H9 (cell line): ENCODE measurements at regions not wholly inside any gene's neighbourhood (a gene's known extent, or its start where the extent isn't known, plus 50 kb on each side); places are given as distances from the start of the nearest gene placed in this dataset.

Experiments used
- DNase-seq: peaks from one replicate; pipeline ENCODE4 v3.0.0-alpha.2; 2017
- H2AFZ ChIP-seq: one replicate; pipeline ENCODE4 v1.6.1; 2013; ENCODE audit warnings: mild to moderate bottlenecking, low read length, control low read depth, moderate library complexity
- H2AK5ac ChIP-seq: 2 replicates; pipeline ENCODE4 v1.6.1; 2013; ENCODE audit warnings: low read length, control low read depth, mixed read lengths; ENCODE audit not compliant: insufficient read length
- H2BK120ac ChIP-seq: one replicate; pipeline ENCODE4 v1.6.1; 2013; ENCODE audit warnings: low read depth, mild to moderate bottlenecking, low read length, control low read depth, inconsistent platforms; ENCODE audit not compliant: poor library complexity, severe bottlenecking
- H2BK12ac ChIP-seq: 2 replicates; pipeline ENCODE4 v1.6.1; 2013; ENCODE audit warnings: low read length, control low read depth, mixed read lengths, low read depth; ENCODE audit not compliant: insufficient read length
- H2BK15ac ChIP-seq: 2 replicates; pipeline ENCODE4 v1.6.1; 2013; ENCODE audit warnings: low read depth, low read length, control low read depth
- H2BK20ac ChIP-seq: one replicate; pipeline ENCODE4 v1.6.1; 2013; ENCODE audit warnings: low read depth, mild to moderate bottlenecking, low read length, control low read depth, inconsistent platforms; ENCODE audit not compliant: poor library complexity, severe bottlenecking
- H2BK5ac ChIP-seq: 2 replicates; pipeline ENCODE4 v1.6.1; 2013; ENCODE audit warnings: low read length, control low read depth, mixed read lengths; ENCODE audit not compliant: insufficient read length
- H3K14ac ChIP-seq: 2 replicates; pipeline ENCODE4 v1.6.1; 2013; ENCODE audit warnings: low read length, control low read depth; ENCODE audit not compliant: insufficient read depth
- H3K18ac ChIP-seq: 2 replicates; pipeline ENCODE4 v1.6.1; 2013; ENCODE audit warnings: low read depth, mild to moderate bottlenecking, mixed read lengths, low read length, control low read depth; ENCODE audit not compliant: insufficient read length
- H3K23ac ChIP-seq: 2 replicates; pipeline ENCODE4 v1.6.1; 2013; ENCODE audit warnings: low read length, control low read depth, mixed read lengths, low read depth; ENCODE audit not compliant: insufficient read length
- H3K23me2 ChIP-seq: 2 replicates; pipeline ENCODE4 v1.6.1; 2013; ENCODE audit warnings: low read depth, mild to moderate bottlenecking, mixed read lengths, low read length, control low read depth; ENCODE audit not compliant: insufficient read length, poor library complexity, severe bottlenecking
- H3K27ac ChIP-seq: 2 replicates; pipeline ENCODE4 v1.5.1; 2013; ENCODE audit warnings: low read length, control low read depth, mixed read lengths, low read depth; ENCODE audit not compliant: insufficient read length
- H3K27me3 ChIP-seq: 2 replicates; pipeline ENCODE4 v1.6.1; 2013; ENCODE audit warnings: low read length, control low read depth, inconsistent platforms; ENCODE audit not compliant: insufficient read depth
- H3K4ac ChIP-seq: 2 replicates; pipeline ENCODE4 v1.6.1; 2013; ENCODE audit warnings: low read depth, mild to moderate bottlenecking, control low read depth, inconsistent platforms, low read length, moderate library complexity
- H3K4me1 ChIP-seq: 2 replicates; pipeline ENCODE4 v1.6.1; 2013; ENCODE audit warnings: low read length, control low read depth, inconsistent platforms; ENCODE audit not compliant: insufficient read depth
- H3K4me2 ChIP-seq: 2 replicates; pipeline ENCODE4 v1.6.1; 2013; ENCODE audit warnings: low read length, control low read depth, mixed read lengths; ENCODE audit not compliant: insufficient read length, insufficient read depth
- H3K56ac ChIP-seq: 2 replicates; pipeline ENCODE4 v1.6.1; 2013; ENCODE audit warnings: low read depth, mild to moderate bottlenecking, mixed read lengths, low read length, control low read depth; ENCODE audit not compliant: insufficient read length
- H3K79me1 ChIP-seq: 2 replicates; pipeline ENCODE4 v1.6.1; 2013; ENCODE audit warnings: low read depth, mild to moderate bottlenecking, moderate library complexity, low read length, control low read depth, inconsistent platforms; ENCODE audit not compliant: insufficient read depth, poor library complexity, severe bottlenecking
- H3K79me2 ChIP-seq: 2 replicates; pipeline ENCODE4 v1.6.1; 2013; ENCODE audit warnings: low read length, control low read depth, inconsistent platforms; ENCODE audit not compliant: insufficient read depth
- H3K9ac ChIP-seq: 2 replicates; pipeline ENCODE4 v1.6.1; 2013; ENCODE audit warnings: low read length, control low read depth, mixed read lengths; ENCODE audit not compliant: insufficient read length; ENCODE audit errors: extremely low read depth
- H3K9me3 ChIP-seq: one replicate; pipeline ENCODE4 v1.6.1; 2013; ENCODE audit warnings: low read depth, low read length, inconsistent platforms; ENCODE audit not compliant: control insufficient read depth
- H3T11ph ChIP-seq: one replicate; pipeline ENCODE4 v1.6.1; 2013; ENCODE audit warnings: mild to moderate bottlenecking, low read length, control low read depth, inconsistent platforms
- H4K20me1 ChIP-seq: one replicate; pipeline ENCODE4 v1.6.1; 2013; ENCODE audit not compliant: control insufficient read depth, insufficient read length, insufficient read depth
- H4K5ac ChIP-seq: 2 replicates; pipeline ENCODE4 v1.6.1; 2013; ENCODE audit warnings: low read depth, mild to moderate bottlenecking, mixed read lengths, low read length, control low read depth; ENCODE audit not compliant: insufficient read length
- H4K8ac ChIP-seq: replicated peaks from 2 replicates; pipeline ENCODE4 v1.6.1; 2013; ENCODE audit warnings: low read length, control low read depth, mixed read lengths, low read depth; ENCODE audit not compliant: insufficient read length
- H4K91ac ChIP-seq: 2 replicates; pipeline ENCODE4 v1.6.1; 2013; ENCODE audit warnings: low read depth, mild to moderate bottlenecking, moderate library complexity, mixed read lengths, low read length, control low read depth; ENCODE audit not compliant: insufficient read length
- H3K27ac Mint-ChIP-seq, 3 experiments: 2 replicates in 2 of 3; 3 replicates in 1 of 3; pipeline ENCODE4 v1.8.0; 2020 to 2021; ENCODE audit warnings: mixed read lengths in 3 of 3, mild to moderate bottlenecking in 1 of 3, moderate library complexity in 1 of 3
- H3K27me3 Mint-ChIP-seq: 2 replicates; pipeline ENCODE4 v1.8.0; 2021; ENCODE audit warnings: low read depth, mild to moderate bottlenecking, moderate library complexity, mixed read lengths
- H3K36me3 Mint-ChIP-seq, 3 experiments: 2 replicates in 2 of 3; 3 replicates in 1 of 3; pipeline ENCODE4 v1.8.0; 2020 to 2021; ENCODE audit warnings: low read depth in 3 of 3, mixed read lengths in 3 of 3; ENCODE audit not compliant: insufficient read depth in 1 of 3
- H3K4me1 Mint-ChIP-seq, 2 experiments: 2 replicates each; pipeline ENCODE4 v1.8.0; 2020; ENCODE audit warnings: mixed read lengths in 2 of 2
- H3K4me3 Mint-ChIP-seq, 2 experiments: 2 replicates in 1 of 2; 3 replicates in 1 of 2; pipeline ENCODE4 v1.8.0; 2020 to 2021; ENCODE audit warnings: mild to moderate bottlenecking in 2 of 2, mixed read lengths in 2 of 2, moderate library complexity in 1 of 2
- H3K9me3 Mint-ChIP-seq, 2 experiments: 2 replicates in 1 of 2; 3 replicates in 1 of 2; pipeline ENCODE4 v1.8.0; 2020; ENCODE audit warnings: mild to moderate bottlenecking in 2 of 2, mixed read lengths in 2 of 2, moderate library complexity in 1 of 2
- CTCF ChIP-seq: fragments of 200-600 bp; sonication (generic); conservative IDR thresholded peaks from 3 replicates; pipeline ENCODE4 v1.8.0; 2021; ENCODE audit warnings: antibody characterized with exemption, mild to moderate bottlenecking
- WGBS: extraction: QIAGEN DNeasy Blood & Tissue Kit; methylation state at CpG from one replicate; pipeline ENCODE4 v1.1.7; 2013; ENCODE audit warnings: missing lambda C conversion rate, low lambda C conversion rate, mixed read lengths; ENCODE audit not compliant: insufficient read length; ENCODE audit errors: extremely low coverage; 5-methylcytosine and 5-hydroxymethylcytosine counted together

- no peak overlapping the region for H2BK20ac ChIP-seq
- H3K79me2 ChIP-seq: no peaks in the 10 kb centered on the region
- H3K27me3 ChIP-seq: no peaks in the 10 kb centered on the region; the same call in 1 of the 2 replicates
- H3K4me3 Mint-ChIP-seq: no peak overlapping the region
- H3K4me1 Mint-ChIP-seq: no peaks in the 10 kb centered on the region; a peak in 2 of 4 replicates
- H2AFZ ChIP-seq: no peak overlapping the region
- H2BK12ac ChIP-seq: no peak overlapping the region
- 0 out of 2 replicates have a peak overlapping the region, but pooled peaks have one; percentile 2 for H3K14ac ChIP-seq
- H2BK120ac ChIP-seq: no peak overlapping the region
- H3K9me3 ChIP-seq: no peaks in the 10 kb centered on the region
- peak; percentile 18 for DNase-seq
- H3K79me1 ChIP-seq: no peaks in the 10 kb centered on the region
- peaks cover 10% of the 10 kb centered on the region for H3K27me3 Mint-ChIP-seq
- no peak overlapping the region for H3K56ac ChIP-seq
- no peak overlapping the region for H2BK5ac ChIP-seq
- no peaks in the 10 kb centered on the region for H3K4me1 ChIP-seq
- peak overlapping the region in 1 of 3 experiments; percentile 48; a peak in 1 of 7 replicates for H3K27ac Mint-ChIP-seq
- H3K9me3 Mint-ChIP-seq: no peaks in the 10 kb centered on the region; a peak in 1 of 5 replicates
- H3K4me2 ChIP-seq: no peak overlapping the region
- no peak overlapping the region for H3K27ac ChIP-seq
- no peak overlapping the region for H3T11ph ChIP-seq
- WGBS: no CpG with 5 or more reads among the region's 2 CpGs
- no peaks in the 10 kb centered on the region for H4K20me1 ChIP-seq
- no peak overlapping the region for H4K91ac ChIP-seq
- H3K9ac ChIP-seq: no peak overlapping the region
- TF ChIP-seq CTCF: no peak
- no peak overlapping the region for H2BK15ac ChIP-seq
- H4K8ac ChIP-seq: no peak overlapping the region
- H3K18ac ChIP-seq: no peak overlapping the region
- H3K23ac ChIP-seq: no peak overlapping the region
- H4K5ac ChIP-seq: no peak overlapping the region
- peak overlapping the region; percentile 49; the same call in 1 of the 2 replicates for H3K4ac ChIP-seq
- H3K23me2 ChIP-seq: no peaks in the 10 kb centered on the region
- H3K36me3 Mint-ChIP-seq: no peaks in the 10 kb centered on the region
- no peak overlapping the region for H2AK5ac ChIP-seq
These were observed 520.2 kb downstream of the BRD1 start for GRCh38 chr22:49307481-49307830.
